Ectodermal cell (in vitro differentiated cells): ENCODE measurements at regions not wholly inside any gene's neighbourhood (a gene's known extent, or its start where the extent isn't known, plus 50 kb on each side); places are given as distances from the start of the nearest gene placed in this dataset.

Source experiments
- H3K27ac ChIP-seq: 2 replicates; pipeline ENCODE4 v1.7.0; 2013; ENCODE audit warnings: mild to moderate bottlenecking, low read depth, low read length; ENCODE audit not compliant: insufficient read depth, poor library complexity, severe bottlenecking
- H3K27me3 ChIP-seq: 2 replicates; pipeline ENCODE4 v1.7.0; 2013; ENCODE audit warnings: mild to moderate bottlenecking, low read length; ENCODE audit not compliant: insufficient read depth, control insufficient read depth, poor library complexity, severe bottlenecking
- H3K36me3 ChIP-seq: one replicate; pipeline ENCODE4 v1.7.0; 2013; ENCODE audit warnings: low read length; ENCODE audit not compliant: control insufficient read depth, insufficient read depth
- H3K4me1 ChIP-seq: one replicate; pipeline ENCODE4 v1.7.0; 2013; ENCODE audit warnings: low read length; ENCODE audit not compliant: control insufficient read depth, insufficient read depth
- H3K4me3 ChIP-seq: 2 replicates; pipeline ENCODE4 v1.7.0; 2013; ENCODE audit warnings: low read depth, low read length, control low read depth; ENCODE audit not compliant: insufficient read depth
- H3K9me3 ChIP-seq: 2 replicates; pipeline ENCODE4 v1.7.0; 2013; ENCODE audit warnings: mild to moderate bottlenecking, low read length, moderate library complexity; ENCODE audit not compliant: control insufficient read depth
- WGBS, 2 experiments: methylation state at CpG; one replicate each; pipeline ENCODE4 v1.1.7; 2013; ENCODE audit warnings: missing lambda C conversion rate in 2 of 2; 5-methylcytosine and 5-hydroxymethylcytosine counted together

DNA sequence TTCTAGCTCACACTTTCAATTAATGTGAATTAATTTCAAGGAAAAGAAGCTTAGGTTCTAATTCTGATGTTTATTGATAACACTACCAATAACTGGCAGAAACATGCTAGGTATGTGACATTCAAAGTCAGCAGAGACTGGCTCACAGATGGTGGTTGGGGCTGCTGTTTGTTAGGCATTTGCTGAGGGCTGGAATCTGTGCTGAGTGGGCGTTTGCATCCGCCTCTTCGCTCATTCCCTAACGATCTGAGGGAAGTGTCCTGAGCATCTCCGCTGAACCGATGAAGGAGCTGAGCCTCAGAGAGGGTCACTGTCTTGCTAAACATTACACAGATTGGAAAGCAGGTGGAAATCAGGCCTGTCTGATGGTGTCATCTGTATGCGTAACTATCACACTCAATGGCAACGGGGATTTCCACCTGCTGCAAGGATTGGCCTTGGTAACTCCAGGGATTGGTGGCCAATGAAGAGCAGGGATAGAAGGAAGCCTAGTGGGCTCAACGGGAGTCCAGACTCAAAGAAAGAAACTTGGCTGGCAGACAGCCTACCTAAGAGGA lies 338.9 kb downstream of the TEX29 start:
- H3K36me3 ChIP-seq = no peaks in the 10 kb centered on the region
- peak overlapping the region; percentile 68 for H3K27ac ChIP-seq
- peaks cover 30% of the 10 kb centered on the region for H3K4me1 ChIP-seq
- H3K4me3 ChIP-seq = no peak overlapping the region
- H3K9me3 ChIP-seq = no peaks in the 10 kb centered on the region
- peaks cover 91% of the 10 kb centered on the region for H3K27me3 ChIP-seq
- 80 to 85% methylated on average over 9 of the region's 9 CpGs for WGBS, 2 experiments

DNA sequence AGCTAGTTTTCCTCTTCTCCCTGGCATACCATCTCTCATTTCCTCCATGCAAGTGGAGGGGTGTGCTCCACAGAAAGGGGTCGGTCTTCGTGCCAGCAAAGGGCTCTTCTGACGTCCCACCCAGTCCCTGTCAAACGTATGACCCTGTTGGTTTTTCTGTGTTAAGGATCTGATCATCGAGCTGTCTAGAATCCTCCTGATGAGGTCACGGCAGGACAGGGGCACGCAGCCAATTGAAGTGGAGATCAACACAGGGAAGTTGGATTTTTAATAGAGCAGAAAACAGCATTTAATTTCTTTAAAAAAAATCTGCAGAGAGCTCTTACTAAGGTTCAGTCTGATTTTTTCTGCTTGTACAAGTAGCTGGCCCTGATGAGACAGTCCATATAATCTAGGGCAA lies 339.4 kb downstream of the TEX29 start:
- no peaks in the 10 kb centered on the region for H3K9me3 ChIP-seq
- H3K27ac ChIP-seq = no peak overlapping the region
- no peak overlapping the region for H3K4me3 ChIP-seq
- 92 to 94% methylated on average over 7 of the region's 7 CpGs for WGBS, 2 experiments
- peaks cover 30% of the 10 kb centered on the region for H3K4me1 ChIP-seq
- H3K36me3 ChIP-seq = no peaks in the 10 kb centered on the region
- peaks cover 91% of the 10 kb centered on the region for H3K27me3 ChIP-seq

DNA sequence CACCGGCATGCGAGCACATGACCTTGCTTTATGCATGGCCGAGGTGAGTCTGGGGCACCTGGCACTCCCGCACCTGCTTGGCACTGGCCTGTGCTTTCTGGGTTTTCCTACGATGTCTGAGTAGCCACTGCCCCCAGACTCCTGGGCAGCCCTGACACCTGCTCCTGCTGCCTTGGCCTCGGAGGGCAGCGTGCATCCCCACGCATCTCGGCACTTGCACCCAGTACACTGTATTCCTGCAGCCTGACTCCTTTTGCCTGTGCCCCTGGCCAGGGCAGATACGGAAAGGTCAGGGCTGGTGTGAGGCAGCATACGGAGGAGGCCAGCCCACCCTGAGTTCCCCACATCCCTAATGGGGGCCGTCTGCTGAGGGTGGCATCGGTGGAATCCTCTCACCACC lies 340.6 kb downstream of the TEX29 start:
- Histone ChIP-seq H3K27ac (no peak overlapping the region), H3K4me3 (no peak overlapping the region), H3K9me3 (no peaks in the 10 kb centered on the region), H3K36me3 (no peaks in the 10 kb centered on the region), H3K4me1 (peaks cover 30% of the 10 kb centered on the region), H3K27me3 (peaks cover 88% of the 10 kb centered on the region)
- 85 to 88% methylated on average over 13 of the region's 13 CpGs for WGBS, 2 experiments

DNA sequence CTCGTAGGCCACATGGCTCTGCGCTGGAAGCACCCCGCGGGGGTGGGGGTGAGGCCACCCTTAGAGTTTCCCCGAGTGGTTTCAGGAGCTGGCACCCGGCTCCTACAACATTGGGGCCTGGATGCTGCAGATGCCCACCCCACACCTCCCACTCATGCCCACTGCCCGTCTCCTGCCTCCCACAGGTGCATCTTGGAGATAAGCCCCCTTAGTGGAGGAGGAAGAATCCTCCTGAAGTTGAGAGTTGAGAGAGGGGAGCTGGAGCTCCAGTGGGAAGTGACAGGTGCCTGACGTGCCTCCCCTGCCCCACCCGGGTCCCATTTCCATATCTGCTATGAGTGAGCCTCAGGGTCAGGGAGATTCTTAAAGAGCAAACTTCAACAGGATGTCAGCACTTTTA lies 341.3 kb downstream of the TEX29 start:
- H3K4me1 ChIP-seq = peaks cover 30% of the 10 kb centered on the region
- no peak overlapping the region for H3K27ac ChIP-seq
- peaks cover 80% of the 10 kb centered on the region for H3K27me3 ChIP-seq
- 96 to 97% methylated on average over 8 to 9 of the region's 9 CpGs for WGBS, 2 experiments
- no peaks in the 10 kb centered on the region for H3K36me3 ChIP-seq
- H3K9me3 ChIP-seq = no peaks in the 10 kb centered on the region
- no peak overlapping the region for H3K4me3 ChIP-seq

DNA sequence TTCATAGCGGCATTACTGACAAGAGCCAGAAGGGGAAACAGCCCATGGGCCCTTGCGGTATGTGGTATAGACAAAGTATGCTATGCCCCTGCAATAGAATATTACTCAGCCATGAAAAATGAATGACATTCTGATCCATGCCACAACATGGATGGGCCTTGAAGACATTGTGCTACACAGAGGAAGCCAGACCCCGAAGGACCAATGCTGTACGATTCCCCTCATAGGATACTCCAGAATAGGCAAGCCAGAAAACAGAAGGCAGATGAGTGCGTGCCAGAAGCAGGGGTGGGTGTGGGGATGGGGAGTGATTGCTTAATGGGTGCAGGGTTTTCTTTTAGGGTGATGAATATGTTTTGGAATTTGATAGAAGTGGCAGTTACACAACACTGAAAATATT lies 342.0 kb downstream of the TEX29 start:
- H3K4me3 ChIP-seq = no peak overlapping the region
- peaks cover 29% of the 10 kb centered on the region for H3K4me1 ChIP-seq
- H3K9me3 ChIP-seq = no peaks in the 10 kb centered on the region
- H3K27me3 ChIP-seq = peaks cover 74% of the 10 kb centered on the region
- no peak overlapping the region for H3K27ac ChIP-seq
- H3K36me3 ChIP-seq = no peaks in the 10 kb centered on the region
- 89 to 94% methylated on average over 5 of the region's 5 CpGs for WGBS, 2 experiments

DNA sequence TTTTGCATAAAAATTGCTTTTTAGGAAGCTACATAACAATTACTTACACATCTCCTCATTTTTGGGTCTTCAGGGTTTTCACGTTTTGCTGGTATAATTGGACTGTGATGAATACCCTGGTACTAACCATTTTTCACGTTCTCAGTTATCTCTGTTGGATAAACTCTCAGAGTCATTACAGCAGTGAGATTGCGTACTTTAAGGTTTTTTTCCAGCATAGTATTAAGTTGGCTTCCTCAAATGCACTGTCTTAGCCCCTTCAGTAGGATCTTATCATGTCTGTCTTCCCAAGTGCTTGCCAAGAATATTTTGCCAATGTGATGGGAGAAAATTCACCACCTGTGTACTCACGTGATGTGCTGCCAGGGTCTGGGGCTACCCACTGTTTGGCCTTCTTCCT lies 342.5 kb downstream of the TEX29 start:
- Histone ChIP-seq H3K4me3 (no peak overlapping the region), H3K4me1 (peaks cover 25% of the 10 kb centered on the region), H3K36me3 (no peaks in the 10 kb centered on the region), H3K27me3 (peaks cover 70% of the 10 kb centered on the region), H3K27ac (no peak overlapping the region), H3K9me3 (no peaks in the 10 kb centered on the region)
- WGBS, 2 experiments = 93 to 94% methylated on average over 4 of the region's 4 CpGs

DNA sequence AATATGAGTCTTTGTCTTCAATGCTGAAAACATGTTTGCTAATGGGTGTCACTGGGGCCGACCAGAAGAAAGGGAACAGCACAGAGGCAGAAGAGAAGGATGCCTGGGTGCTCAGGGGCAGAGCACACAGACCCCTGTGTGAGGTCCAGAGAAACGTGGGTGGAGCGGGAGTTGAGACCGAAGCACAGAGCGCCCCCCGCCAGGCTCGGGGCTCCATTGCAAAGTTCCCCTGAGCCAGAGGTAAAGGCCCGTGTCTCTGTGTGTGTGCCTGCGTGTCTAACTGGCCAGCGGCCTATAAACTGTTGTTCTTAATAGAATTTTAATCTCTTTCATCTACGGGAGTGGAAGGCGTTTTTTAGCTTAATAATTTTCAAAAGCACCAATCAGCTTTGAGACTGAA lies 343.1 kb downstream of the TEX29 start:
- Histone ChIP-seq H3K36me3 (no peaks in the 10 kb centered on the region), H3K27ac (no peak overlapping the region), H3K27me3 (peaks cover 70% of the 10 kb centered on the region), H3K9me3 (no peaks in the 10 kb centered on the region), H3K4me1 (peaks cover 18% of the 10 kb centered on the region), H3K4me3 (no peak overlapping the region)
- WGBS, 2 experiments = 79 to 87% methylated on average over 12 of the region's 12 CpGs

DNA sequence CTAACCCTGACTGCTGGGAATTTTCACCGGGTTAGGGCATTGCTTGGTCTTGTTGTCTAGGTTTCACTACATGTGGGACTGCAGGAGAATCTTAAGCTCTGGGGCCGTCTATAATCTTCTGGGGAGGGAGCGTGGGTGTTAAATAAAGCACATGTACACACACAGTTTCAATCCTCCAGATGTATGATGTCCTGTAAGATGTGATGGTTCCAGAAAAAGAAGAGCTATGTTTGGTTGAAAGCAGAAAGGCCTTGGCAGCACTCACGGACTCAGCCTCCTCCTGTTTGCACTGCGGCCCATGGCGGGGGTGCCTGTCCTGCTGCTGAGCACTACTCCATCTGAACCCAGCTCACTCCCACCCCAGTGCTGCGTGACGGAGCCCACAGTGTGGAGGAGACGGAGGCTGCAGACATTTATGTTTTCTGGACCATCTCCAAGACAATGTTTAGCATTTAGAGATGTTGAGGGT lies 343.5 kb downstream of the TEX29 start:
- peaks cover 67% of the 10 kb centered on the region for H3K27me3 ChIP-seq
- H3K27ac ChIP-seq = no peak overlapping the region
- no peak overlapping the region for H3K4me3 ChIP-seq
- WGBS, 2 experiments = 89 to 95% methylated on average over 7 to 9 of the region's 9 CpGs
- H3K36me3 ChIP-seq = no peaks in the 10 kb centered on the region
- peaks cover 14% of the 10 kb centered on the region for H3K4me1 ChIP-seq
- no peaks in the 10 kb centered on the region for H3K9me3 ChIP-seq

DNA sequence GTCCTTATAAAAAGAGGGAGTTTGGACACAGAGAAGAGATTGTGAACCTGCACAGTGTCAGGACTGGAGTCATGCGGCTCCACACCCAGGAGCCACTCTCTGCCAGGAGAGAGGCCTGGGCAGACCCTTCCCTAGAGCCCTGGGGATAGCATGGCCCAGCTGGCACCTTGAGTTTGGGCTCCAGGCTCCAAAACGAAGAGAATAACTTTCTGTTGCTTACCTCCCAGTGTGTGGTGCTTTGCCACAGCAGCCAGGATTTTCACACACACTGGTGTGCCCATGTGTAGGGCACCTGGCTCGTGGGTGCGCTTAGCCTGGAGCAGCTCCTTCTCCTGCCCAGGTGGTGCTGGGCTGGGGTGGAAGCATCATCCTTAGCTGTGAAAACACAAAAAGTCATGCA lies 344.3 kb downstream of the TEX29 start:
- H3K4me1 ChIP-seq = peaks cover 7% of the 10 kb centered on the region
- H3K9me3 ChIP-seq = no peaks in the 10 kb centered on the region
- peaks cover 60% of the 10 kb centered on the region for H3K27me3 ChIP-seq
- H3K36me3 ChIP-seq = no peaks in the 10 kb centered on the region
- H3K4me3 ChIP-seq = no peak overlapping the region
- no peak overlapping the region for H3K27ac ChIP-seq
- 94% methylated on average over 4 of the region's 4 CpGs for WGBS, 2 experiments

DNA sequence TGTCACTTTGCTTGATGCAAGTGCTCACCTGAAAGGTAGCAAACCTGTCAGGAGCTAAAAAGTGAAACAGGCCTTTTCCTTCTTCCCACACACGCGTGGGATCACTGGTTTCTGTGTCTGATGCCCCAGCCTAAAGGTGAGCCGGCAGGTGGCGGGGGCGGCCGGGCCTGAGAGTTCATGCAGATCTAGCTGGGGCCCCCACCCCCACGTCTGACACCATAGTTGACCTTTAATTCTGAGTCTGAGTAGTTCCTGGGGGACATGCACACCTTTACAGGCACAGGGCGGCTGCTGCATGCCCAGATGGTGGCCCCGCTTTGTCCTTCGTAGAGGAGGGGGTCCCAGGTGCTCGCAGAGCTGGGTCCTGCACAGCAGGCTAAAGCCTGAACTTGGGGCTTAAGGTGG lies 345.3 kb downstream of the TEX29 start:
- no peaks in the 10 kb centered on the region for H3K36me3 ChIP-seq
- no peak overlapping the region for H3K4me3 ChIP-seq
- H3K27ac ChIP-seq = no peak overlapping the region
- H3K27me3 ChIP-seq = peaks cover 50% of the 10 kb centered on the region
- no peaks in the 10 kb centered on the region for H3K4me1 ChIP-seq
- no peaks in the 10 kb centered on the region for H3K9me3 ChIP-seq
- 87 to 88% methylated on average over 11 of the region's 11 CpGs for WGBS, 2 experiments
